A549 (cell line): ENCODE measurements at regions not wholly inside any gene's neighbourhood (a gene's known extent, or its start where the extent isn't known, plus 50 kb on each side); places are given as distances from the start of the nearest gene placed in this dataset.
"Not testable (repeated sequence)": the region's sequence is repeated elsewhere in the genome, so short reads cannot be mapped to it uniquely, and the experiment has no call there.

ENCODE experiments used
- ATAC-seq, 2 experiments: fragments of 200-7000 bp in 1 of 2; fragments of >200 bp in 1 of 2; cut with Nextera tagmentation in 1 of 2; cut with Tn5 transposase in 1 of 2; 3 replicates each; pipeline versions ENCODE4 v1.8.0 to v1.9.1; 2018 to 2020; ENCODE audit warnings: mild to moderate bottlenecking in 1 of 2, moderate library complexity in 1 of 2
- CTCF ChIA-PET: fragments of 300-600 bp; sonication (Branson Sonifier 250); formaldehyde crosslinking; extraction: SDS; loops from one replicate; lab custom pipeline; 2021; ENCODE audit warnings: antibody characterized with exemption, inconsistent platforms; lab: Yijun Ruan, JAX
- POLR2A ChIA-PET: fragments of 350-600 bp; formaldehyde crosslinking; extraction: SDS; loops from one replicate; lab custom pipeline; 2021; ENCODE audit warnings: antibody characterized with exemption, inconsistent platforms; lab: Yijun Ruan, JAX
- DNase-seq, 2 experiments: peaks; one replicate each; pipeline versions ENCODE4 v3.0.0 to v3.0.0-alpha.2; 2011 to 2016; ENCODE audit warnings: low read depth in 1 of 2, low spot score in 1 of 2
- FAIRE-seq: peaks from 2 replicates; lab custom pipeline; 2011; peaks lifted over from hg19 to GRCh38; lab: Jason Lieb, UNC
- H3K27ac ChIP-seq, 2 experiments: fragments of >200 bp; sonication (Bioruptor Twin); formaldehyde crosslinking; 3 replicates each; pipeline ENCODE4 v1.5.1; 2016 to 2017
- H3K4me1 ChIP-seq: fragments of >200 bp; sonication (Bioruptor Twin); formaldehyde crosslinking; 3 replicates; pipeline ENCODE4 v1.6.1; 2016
- H3K4me2 ChIP-seq: fragments of >200 bp; sonication (Bioruptor Twin); formaldehyde crosslinking; 3 replicates; pipeline ENCODE4 v1.6.1; 2016
- H3K4me3 ChIP-seq: fragments of >200 bp; sonication (Bioruptor Twin); formaldehyde crosslinking; 3 replicates; pipeline ENCODE4 v1.5.1; 2016
- H3K9me3 ChIP-seq: fragments of >200 bp; sonication (Bioruptor Twin); formaldehyde crosslinking; 3 replicates; pipeline ENCODE4 v1.6.1; 2016
- CBX2 ChIP-seq: fragments of 200-600 bp; sonication (generic); IDR thresholded peaks from 2 replicates; pipeline ENCODE4 v1.6.1; 2016; ENCODE audit warnings: low read depth, mild to moderate bottlenecking, borderline replicate concordance
- CEBPB ChIP-seq, 2 experiments: fragments of >200 bp in 1 of 2; sonication (Bioruptor Twin) in 1 of 2; formaldehyde crosslinking in 1 of 2; IDR thresholded peaks; 2 replicates each; pipeline ENCODE4 v1.6.1; 2012 to 2016
- CHD2 ChIP-seq: fragments of 150-350 bp; IDR thresholded peaks from 2 replicates; pipeline ENCODE4 v1.6.1; 2014; ENCODE audit warnings: low read length; ENCODE audit not compliant: partially characterized antibody
- EHMT2 ChIP-seq: fragments of 200-600 bp; sonication (generic); IDR thresholded peaks from 2 replicates; pipeline ENCODE4 v1.6.1; 2016; ENCODE audit warnings: antibody characterized with exemption, low read depth, mild to moderate bottlenecking, moderate library complexity
- EP300 ChIP-seq, 2 experiments: fragments of >200 bp; sonication (Bioruptor Twin); formaldehyde crosslinking; IDR thresholded peaks; 2 replicates in 1 of 2; 3 replicates in 1 of 2; pipeline ENCODE4 v1.6.1; 2016 to 2017
- ESRRA ChIP-seq: fragments of 150-350 bp; IDR thresholded peaks from 2 replicates; pipeline ENCODE4 v1.6.1; 2014; ENCODE audit warnings: mild to moderate bottlenecking, low read length, borderline replicate concordance
- FOXS1 ChIP-seq: fragments of 250-450 bp; sonication (Bioruptor Pico); IDR thresholded peaks from 2 replicates; pipeline ENCODE4 v1.5.0; 2020; ENCODE audit warnings: mild to moderate bottlenecking, moderate library complexity
- HDAC2 ChIP-seq: fragments of 200-600 bp; sonication (generic); IDR thresholded peaks from 2 replicates; pipeline ENCODE4 v1.6.1; 2016
- HEYL ChIP-seq: fragments of 250-450 bp; sonication (Bioruptor Pico); IDR thresholded peaks from 2 replicates; pipeline ENCODE4 v1.8.0; 2021; ENCODE audit warnings: mild to moderate bottlenecking, moderate library complexity
- HOXB5 ChIP-seq: fragments of 250-450 bp; sonication (Bioruptor Pico); IDR thresholded peaks from 2 replicates; pipeline ENCODE4 v1.5.0; 2020; ENCODE audit warnings: mild to moderate bottlenecking, moderate library complexity
- JUN ChIP-seq, 2 experiments: fragments of >200 bp; sonication (Bioruptor Twin); formaldehyde crosslinking; IDR thresholded peaks; 2 replicates in 1 of 2; 3 replicates in 1 of 2; pipeline ENCODE4 v1.6.1; 2016 to 2017
- JUNB ChIP-seq: fragments of >200 bp; sonication (Bioruptor Twin); formaldehyde crosslinking; IDR thresholded peaks from 2 replicates; pipeline ENCODE4 v1.6.1; 2016
- KDM1A ChIP-seq: fragments of 200-600 bp; sonication (generic); IDR thresholded peaks from 2 replicates; pipeline ENCODE4 v1.6.1; 2016; ENCODE audit warnings: low read depth, mild to moderate bottlenecking
- KDM5A ChIP-seq: fragments of 200-600 bp; sonication (generic); IDR thresholded peaks from 2 replicates; pipeline ENCODE4 v1.6.1; 2016; ENCODE audit warnings: antibody characterized with exemption, mild to moderate bottlenecking
- MYC ChIP-seq: IDR thresholded peaks from 2 replicates; pipeline ENCODE4 v1.6.1; 2012; ENCODE audit warnings: mild to moderate bottlenecking, inconsistent platforms, low read length, improper control_type of control experiment, borderline replicate concordance
- NFE2L2 ChIP-seq: fragments of 150-350 bp; conservative IDR thresholded peaks from 2 replicates; pipeline ENCODE4 v1.6.1; 2014; ENCODE audit warnings: low read length
- NPAS2 ChIP-seq: fragments of 250-450 bp; sonication (Bioruptor Pico); IDR thresholded peaks from 2 replicates; pipeline ENCODE4 v1.8.0; 2022; ENCODE audit warnings: mild to moderate bottlenecking, moderate library complexity, borderline replicate concordance
- PHF8 ChIP-seq: fragments of 200-600 bp; sonication (generic); IDR thresholded peaks from 2 replicates; pipeline ENCODE4 v1.6.1; 2016; ENCODE audit warnings: low read depth, mild to moderate bottlenecking, antibody characterized with exemption, moderate library complexity, borderline replicate concordance
- POLR2AphosphoS2 ChIP-seq: conservative IDR thresholded peaks from 2 replicates; pipeline ENCODE4 v1.6.1; 2012; ENCODE audit warnings: low read length, improper control_type of control experiment, inconsistent platforms
- RAD21 ChIP-seq, 2 experiments: fragments of >200 bp in 1 of 2; sonication (Bioruptor Twin) in 1 of 2; formaldehyde crosslinking in 1 of 2; IDR thresholded peaks in 1 of 2; conservative IDR thresholded peaks in 1 of 2; 2 replicates in 1 of 2; 3 replicates in 1 of 2; pipeline ENCODE4 v1.6.1; 2012 to 2018; ENCODE audit warnings: inconsistent platforms in 1 of 2
- RCOR1 ChIP-seq: fragments of 150-350 bp; IDR thresholded peaks from 2 replicates; pipeline ENCODE4 v1.6.1; 2014; ENCODE audit warnings: antibody characterized with exemption, low read length, low read depth
- SMC3 ChIP-seq: fragments of >200 bp; sonication (Bioruptor Twin); formaldehyde crosslinking; IDR thresholded peaks from 3 replicates; pipeline ENCODE4 v1.6.1; 2018; ENCODE audit warnings: inconsistent platforms
- SREBF2 ChIP-seq: fragments of 450-650 bp; IDR thresholded peaks from 2 replicates; pipeline ENCODE4 v1.6.1; 2014; ENCODE audit warnings: mild to moderate bottlenecking, moderate library complexity
- TFCP2L1 ChIP-seq: fragments of 250-450 bp; sonication (Bioruptor Pico); IDR thresholded peaks from 2 replicates; pipeline ENCODE4 v1.5.0; 2021; ENCODE audit warnings: mild to moderate bottlenecking
- ZC3H11A ChIP-seq: fragments of 450-650 bp; IDR thresholded peaks from 2 replicates; pipeline ENCODE4 v1.6.1; 2014; ENCODE audit warnings: antibody characterized with exemption, mild to moderate bottlenecking
- ZFP36 ChIP-seq: fragments of 450-650 bp; IDR thresholded peaks from 2 replicates; pipeline ENCODE4 v1.6.1; 2014; ENCODE audit warnings: borderline replicate concordance; ENCODE audit not compliant: partially characterized antibody
- ZSCAN20 ChIP-seq: fragments of 250-450 bp; sonication (Bioruptor Pico); IDR thresholded peaks from 2 replicates; pipeline ENCODE4 v1.8.0; 2022; ENCODE audit warnings: mild to moderate bottlenecking, moderate library complexity
- WGBS: methylation state at CpG from one replicate; pipeline ENCODE4 v1.1.6; 2017; ENCODE audit errors: missing lambda C conversion rate; 5-methylcytosine and 5-hydroxymethylcytosine counted together
- TF ChIP-seq, protein P1 (sequence below): fragments of 250-450 bp; sonication (Bioruptor Pico); IDR thresholded peaks from 2 replicates; pipeline ENCODE4 v1.5.0; 2021; ENCODE audit warnings: mild to moderate bottlenecking, moderate library complexity, borderline replicate concordance
- TF ChIP-seq, protein P2 (sequence below): fragments of >200 bp; sonication (Bioruptor Twin); formaldehyde crosslinking; IDR thresholded peaks from 3 replicates; pipeline ENCODE4 v1.5.1; 2016
- TF ChIP-seq, protein P3 (sequence below): fragments of 450-650 bp; IDR thresholded peaks from 2 replicates; pipeline ENCODE4 v1.6.1; 2014; ENCODE audit warnings: antibody characterized with exemption

DNA sequence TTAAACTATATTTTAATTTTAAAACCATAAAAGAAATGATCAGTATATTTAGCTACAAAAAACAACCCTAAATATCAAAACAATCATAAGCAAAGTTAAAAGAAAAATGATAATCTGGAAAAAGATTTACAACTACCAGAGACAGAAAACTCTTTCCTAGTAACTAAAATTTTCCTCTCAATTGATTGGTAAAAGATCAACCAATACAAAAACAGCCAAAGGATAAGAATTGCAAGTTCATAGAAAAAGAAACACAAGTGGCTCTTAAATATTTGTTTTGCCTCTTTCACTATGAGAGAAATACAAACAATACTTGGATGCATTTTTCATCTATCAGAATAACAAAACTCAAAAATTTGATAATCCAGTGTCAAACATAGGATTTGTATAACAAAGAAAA is 101.8 kb upstream of the ZC3H15 start:
- H3K27ac ChIP-seq, result no peak overlapping the region
- FAIRE-seq, result no peak
- 0 out of 3 replicates have a peak, but pooled peaks cover 2% of the 10 kb centered on the region for H3K9me3 ChIP-seq
- ChIA-PET CTCF (interaction anchor here (0.6 kb wide), 1 partner anchor 42 kb away, joined by 3 read pairs; no protein-coding TSS in a partner anchor), POLR2A (no interaction called here)
- H3K4me1 ChIP-seq, result peaks cover 8% of the 10 kb centered on the region; the same call in 2 of the 3 replicates
- no peak for ATAC-seq
- H3K4me3 ChIP-seq, result no peak overlapping the region
- H3K4me2 ChIP-seq, result no peak overlapping the region
- DNase-seq, result no peak
- TF ChIP-seq CHD2 (no peak), HDAC2 (no peak), POLR2AphosphoS2 (no peak), ZFP36 (no peak), EHMT2 (no peak), HOXB5 (CRISPR knock-in tag) (no peak), FOXS1 (CRISPR knock-in tag) (no peak), CBX2 (no peak), NPAS2 (no peak), RCOR1 (no peak), SMC3 (no peak), KDM5A (no peak), RAD21 (conservative IDR thresholded peaks at IDR 0.05 in 1 of 2, IDR thresholded peaks at IDR 0.05 in 1 of 2) (no peak), MYC (no peak), HEYL (CRISPR knock-in tag) (no peak), JUN (IDR thresholded peaks at IDR 0.05) (no peak), ZSCAN20 (CRISPR knock-in tag) (no peak), ZC3H11A (no peak)
- TF ChIP-seq, protein P1, sequence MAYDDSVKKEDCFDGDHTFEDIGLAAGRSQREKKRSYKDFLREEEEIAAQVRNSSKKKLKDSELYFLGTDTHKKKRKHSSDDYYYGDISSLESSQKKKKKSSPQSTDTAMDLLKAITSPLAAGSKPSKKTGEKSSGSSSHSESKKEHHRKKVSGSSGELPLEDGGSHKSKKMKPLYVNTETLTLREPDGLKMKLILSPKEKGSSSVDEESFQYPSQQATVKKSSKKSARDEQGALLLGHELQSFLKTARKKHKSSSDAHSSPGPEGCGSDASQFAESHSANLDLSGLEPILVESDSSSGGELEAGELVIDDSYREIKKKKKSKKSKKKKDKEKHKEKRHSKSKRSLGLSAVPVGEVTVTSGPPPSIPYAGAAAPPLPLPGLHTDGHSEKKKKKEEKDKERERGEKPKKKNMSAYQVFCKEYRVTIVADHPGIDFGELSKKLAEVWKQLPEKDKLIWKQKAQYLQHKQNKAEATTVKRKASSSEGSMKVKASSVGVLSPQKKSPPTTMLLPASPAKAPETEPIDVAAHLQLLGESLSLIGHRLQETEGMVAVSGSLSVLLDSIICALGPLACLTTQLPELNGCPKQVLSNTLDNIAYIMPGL (CRISPR knock-in tag), result no peak
- TF ChIP-seq, protein P2, sequence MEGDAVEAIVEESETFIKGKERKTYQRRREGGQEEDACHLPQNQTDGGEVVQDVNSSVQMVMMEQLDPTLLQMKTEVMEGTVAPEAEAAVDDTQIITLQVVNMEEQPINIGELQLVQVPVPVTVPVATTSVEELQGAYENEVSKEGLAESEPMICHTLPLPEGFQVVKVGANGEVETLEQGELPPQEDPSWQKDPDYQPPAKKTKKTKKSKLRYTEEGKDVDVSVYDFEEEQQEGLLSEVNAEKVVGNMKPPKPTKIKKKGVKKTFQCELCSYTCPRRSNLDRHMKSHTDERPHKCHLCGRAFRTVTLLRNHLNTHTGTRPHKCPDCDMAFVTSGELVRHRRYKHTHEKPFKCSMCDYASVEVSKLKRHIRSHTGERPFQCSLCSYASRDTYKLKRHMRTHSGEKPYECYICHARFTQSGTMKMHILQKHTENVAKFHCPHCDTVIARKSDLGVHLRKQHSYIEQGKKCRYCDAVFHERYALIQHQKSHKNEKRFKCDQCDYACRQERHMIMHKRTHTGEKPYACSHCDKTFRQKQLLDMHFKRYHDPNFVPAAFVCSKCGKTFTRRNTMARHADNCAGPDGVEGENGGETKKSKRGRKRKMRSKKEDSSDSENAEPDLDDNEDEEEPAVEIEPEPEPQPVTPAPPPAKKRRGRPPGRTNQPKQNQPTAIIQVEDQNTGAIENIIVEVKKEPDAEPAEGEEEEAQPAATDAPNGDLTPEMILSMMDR, result no peak

GRCh38 chr2:186385638-186386201 is 100.3 kb upstream of the ZC3H15 start:
- 58% methylated on average over 4 of the region's 4 CpGs for WGBS
- DNase-seq, H3K4me2 ChIP-seq, H3K9me3 ChIP-seq, POLR2A ChIA-PET, FAIRE-seq, H3K4me1 ChIP-seq, H3K27ac ChIP-seq, ATAC-seq, CTCF ChIA-PET, H3K4me3 ChIP-seq: not testable (repeated sequence)

DNA sequence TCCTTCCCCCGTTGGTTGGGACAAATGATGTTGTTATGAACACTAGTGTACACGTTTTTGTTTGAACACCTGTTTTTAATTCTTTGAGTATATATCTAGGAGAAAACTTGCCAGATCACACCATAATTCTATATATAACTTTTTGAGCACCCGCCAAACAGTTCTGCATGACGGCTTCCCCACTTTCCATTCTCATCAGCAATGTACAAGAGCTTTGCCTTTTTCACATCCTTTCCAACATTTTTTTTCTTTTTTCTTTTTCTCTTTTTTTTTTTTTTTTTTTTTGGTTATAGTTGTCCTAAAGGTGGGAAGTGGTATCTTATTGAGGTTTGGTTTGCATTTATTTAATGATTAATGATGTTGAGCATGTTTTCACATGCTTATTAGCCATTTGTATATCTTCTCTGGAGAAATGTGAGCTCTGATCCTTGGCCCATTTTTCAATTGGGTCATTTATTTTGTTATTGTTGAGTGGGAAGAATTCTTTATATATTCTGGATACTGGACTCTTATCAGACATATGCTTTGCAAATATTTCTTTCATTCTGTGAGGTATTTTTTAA is 86.9 kb upstream of the ZC3H15 start:
- ATAC-seq, result no peak
- POLR2A ChIA-PET, result no interaction called here
- no peak for DNase-seq
- Histone ChIP-seq H3K4me3 (no peak overlapping the region), H3K9me3 (no peaks in the 10 kb centered on the region), H3K4me2 (no peak overlapping the region), H3K27ac (no peak overlapping the region), H3K4me1 (no peaks in the 10 kb centered on the region)
- 27% methylated on average over 4 of the region's 4 CpGs for WGBS
- FAIRE-seq, result no peak
- TF ChIP-seq KDM1A, result no peak
- no peak for TF ChIP-seq MYC
- TF ChIP-seq ZSCAN20 (CRISPR knock-in tag), result no peak
- TF ChIP-seq PHF8, result no peak
- TF ChIP-seq HOXB5 (CRISPR knock-in tag), result no peak
- TF ChIP-seq HDAC2, result no peak
- TF ChIP-seq CEBPB (IDR thresholded peaks at IDR 0.05), result no peak
- no peak for TF ChIP-seq JUNB
- TF ChIP-seq, protein P3, sequence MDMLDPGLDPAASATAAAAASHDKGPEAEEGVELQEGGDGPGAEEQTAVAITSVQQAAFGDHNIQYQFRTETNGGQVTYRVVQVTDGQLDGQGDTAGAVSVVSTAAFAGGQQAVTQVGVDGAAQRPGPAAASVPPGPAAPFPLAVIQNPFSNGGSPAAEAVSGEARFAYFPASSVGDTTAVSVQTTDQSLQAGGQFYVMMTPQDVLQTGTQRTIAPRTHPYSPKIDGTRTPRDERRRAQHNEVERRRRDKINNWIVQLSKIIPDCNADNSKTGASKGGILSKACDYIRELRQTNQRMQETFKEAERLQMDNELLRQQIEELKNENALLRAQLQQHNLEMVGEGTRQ, result no peak
- no peak for TF ChIP-seq EP300 (IDR thresholded peaks at IDR 0.05)
- TF ChIP-seq TFCP2L1 (CRISPR knock-in tag), result no peak
- TF ChIP-seq SREBF2, result no peak
- no peak for TF ChIP-seq POLR2AphosphoS2
- TF ChIP-seq FOXS1 (CRISPR knock-in tag), result no peak
- no peak for TF ChIP-seq NFE2L2
- TF ChIP-seq ESRRA, result no peak
- TF ChIP-seq RCOR1, result no peak
- TF ChIP-seq EHMT2, result no peak
- no peak for TF ChIP-seq ZC3H11A
- CTCF ChIA-PET, result interaction anchor here (0.7 kb wide), 1 partner anchor 41 kb away, joined by 3 read pairs; no protein-coding TSS in a partner anchor
